Erythroblast (primary cell): ENCODE measurements at regions not wholly inside any gene's neighbourhood (a gene's known extent, or its start where the extent isn't known, plus 50 kb on each side); places are given as distances from the start of the nearest gene placed in this dataset.

Source experiments
- GATA1 ChIP-seq: IDR thresholded peaks from 2 replicates; pipeline ENCODE4 v1.6.1; 2011; ENCODE audit warnings: low read depth, mild to moderate bottlenecking, control low read depth, low read length, moderate library complexity
- POLR2A ChIP-seq: IDR thresholded peaks from 2 replicates; pipeline ENCODE4 v1.6.1; 2011; ENCODE audit warnings: mild to moderate bottlenecking, low read length

DNA sequence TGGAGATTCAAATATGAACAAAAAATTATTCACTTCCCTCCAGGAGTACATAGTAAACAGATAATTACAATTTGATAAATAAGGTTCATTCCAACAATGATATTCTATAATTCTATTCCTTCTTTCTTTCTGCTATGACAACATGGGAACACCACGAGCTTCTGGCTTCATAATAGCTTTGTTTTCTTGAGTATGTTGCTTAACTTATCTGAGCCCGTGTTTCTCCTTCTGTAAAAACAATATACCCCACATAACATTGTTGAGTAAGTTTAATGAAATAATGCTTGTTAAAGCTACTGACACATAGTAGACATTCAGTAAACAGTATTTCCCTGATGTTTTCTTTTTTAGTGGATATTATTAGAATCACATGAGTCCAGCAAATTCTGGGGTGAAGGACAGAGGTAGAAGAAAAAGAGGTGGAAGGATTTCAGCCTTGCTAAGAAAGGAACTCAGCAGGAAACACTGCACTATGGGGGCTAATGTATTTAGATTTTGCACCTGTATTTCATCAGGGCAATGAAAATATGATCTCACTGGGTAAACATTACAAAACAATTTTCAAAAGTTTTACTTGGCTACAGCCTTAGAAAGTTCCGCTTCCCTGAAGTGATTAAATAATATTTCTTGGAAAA lies 430.8 kb upstream of the C1orf87 start:
- TF ChIP-seq POLR2A (no peak), GATA1 (no peak)
